Spleen (tissue), 11 donors: ENCODE measurements at regions not wholly inside any gene's neighbourhood (a gene's known extent, or its start where the extent isn't known, plus 50 kb on each side); places are given as distances from the start of the nearest gene placed in this dataset.

ENCODE experiments used
- DNase-seq: peaks from one replicate; pipeline ENCODE4 v3.0.0-alpha.2; 2020
- H3K27ac ChIP-seq, 8 donors: fragments of 200-600 bp; sonication (generic) in 7 of 8; 1 replicate in 4 of 8; 2 replicates in 4 of 8; pipeline versions ENCODE4 v1.5.0 to v1.8.0; 2016 to 2021; ENCODE audit warnings: inconsistent platforms in 4 of 8, mild to moderate bottlenecking in 4 of 8, moderate library complexity in 1 of 8
- H3K27me3 ChIP-seq, 7 donors: fragments of 200-600 bp; sonication (generic) in 6 of 7; replicated peaks in 1 of 7; 1 replicate in 4 of 7; 2 replicates in 3 of 7; pipeline versions ENCODE4 v1.5.0 to v1.8.0; 2016 to 2021; ENCODE audit warnings: inconsistent platforms in 3 of 7, mild to moderate bottlenecking in 1 of 7
- H3K36me3 ChIP-seq, 6 donors: fragments of 200-600 bp; sonication (generic) in 5 of 6; 1 replicate in 4 of 6; 2 replicates in 2 of 6; pipeline versions ENCODE4 v1.5.0 to v1.8.0; 2016 to 2021; ENCODE audit warnings: inconsistent platforms in 2 of 6
- H3K4me1 ChIP-seq, 6 donors: fragments of 200-600 bp; sonication (generic) in 5 of 6; 1 replicate in 3 of 6; 2 replicates in 3 of 6; pipeline versions ENCODE4 v1.5.0 to v1.8.0; 2016 to 2021; ENCODE audit warnings: inconsistent platforms in 3 of 6
- H3K4me3 ChIP-seq, 8 donors: fragments of 200-600 bp; sonication (generic) in 7 of 8; 1 replicate in 4 of 8; 2 replicates in 4 of 8; pipeline versions ENCODE4 v1.5.0 to v1.8.0; 2016 to 2021; ENCODE audit warnings: inconsistent platforms in 4 of 8, mild to moderate bottlenecking in 4 of 8, moderate library complexity in 2 of 8
- H3K9me3 ChIP-seq, 8 donors: fragments of 200-600 bp; sonication (generic) in 7 of 8; 1 replicate in 4 of 8; 2 replicates in 4 of 8; pipeline versions ENCODE4 v1.5.0 to v1.8.0; 2016 to 2021; ENCODE audit warnings: inconsistent platforms in 4 of 8
- CTCF ChIP-seq, 11 experiments: fragments of 200-600 bp in 7 of 11; fragments of 450-650 bp in 4 of 11; sonication (generic) in 4 of 11; IDR thresholded peaks in 8 of 11; conservative IDR thresholded peaks in 3 of 11; 1 replicate in 7 of 11; 2 replicates in 4 of 11; pipeline versions ENCODE4 v1.4.0 to v1.8.0; 2016 to 2021; ENCODE audit warnings: antibody characterized with exemption in 11 of 11, inconsistent platforms in 4 of 11, mild to moderate bottlenecking in 1 of 11
- POLR2A ChIP-seq, 3 donors: fragments of 450-650 bp; IDR thresholded peaks; one replicate each; pipeline ENCODE4 v1.5.1; 2017; ENCODE audit warnings: antibody characterized with exemption in 3 of 3, mild to moderate bottlenecking in 1 of 3
- POLR2AphosphoS5 ChIP-seq, 3 donors: sonication (generic); formaldehyde crosslinking; IDR thresholded peaks; one replicate each; pipeline ENCODE4 v1.5.1; 2017; ENCODE audit warnings: antibody characterized with exemption in 3 of 3
- whole genome bisulfite sequencing, 5 donors: extraction: QIAGEN DNeasy Blood & Tissue Kit in 3 of 5; methylation state at CpG; one replicate each; pipeline versions ENCODE4 v1.1.5 to v1.1.7; 2013 to 2018; 5-methylcytosine and 5-hydroxymethylcytosine counted together
- intact Hi-C: fragments of 100-400 bp; cut with DNase I; formaldehyde crosslinking; loops from one replicate; pipeline ENCODE4 v1.15.0; 2023; ENCODE audit warnings: low total_unique reads
- donor health status: healthy with polysubstance abuse.
- donor health status: DM: no; HTN: no; CAD: no; lungs with moderate emphysema.
- donor health status: DM: no; HTN: no; CAD: no.
- donor health status: Bipolar disorder and iron deficiency.
- donor health status: healthy.
- donor health status: DM: no; HTN: no; CAD: no.
- donor health status: DM: yes; HTN: yes; CAD: no.

DNA sequence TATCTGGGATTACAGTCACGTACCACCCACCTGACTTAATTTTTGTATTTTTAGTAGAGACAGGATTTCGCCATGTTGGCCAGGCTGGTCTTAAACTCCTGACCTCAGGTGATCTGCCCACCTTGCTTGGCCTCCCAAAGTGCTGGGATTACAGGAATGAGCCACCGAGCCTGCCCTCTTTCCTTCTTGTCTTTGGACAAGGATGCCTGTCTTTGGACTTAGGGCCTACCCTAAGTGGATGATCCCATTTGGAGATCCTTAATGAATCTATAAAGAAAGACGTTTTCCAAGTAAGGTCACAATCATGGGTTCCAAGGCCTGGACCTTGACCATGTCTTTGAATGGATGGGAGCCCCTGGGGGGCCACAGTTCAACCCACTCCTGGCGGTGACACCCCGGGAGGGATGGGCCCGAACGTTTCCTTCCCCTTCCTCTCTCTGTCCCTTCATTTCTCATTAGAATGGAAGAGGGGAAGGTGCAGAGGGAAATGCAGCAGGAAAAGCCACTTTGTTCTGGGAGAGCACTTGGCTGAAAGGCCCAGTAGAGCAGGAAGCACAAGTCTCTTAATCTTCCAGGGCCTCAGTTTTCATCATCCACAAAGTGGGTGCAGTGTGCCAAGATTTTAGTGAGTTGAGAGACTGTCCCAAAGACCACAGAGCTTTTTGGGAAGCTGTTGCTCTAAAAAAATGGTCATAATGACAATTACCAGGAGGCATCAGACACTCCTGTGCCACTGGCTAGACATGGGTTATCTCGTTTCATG, 353.3 kb downstream of the SEC14L1 start:
- intact Hi-C loops: loop anchor here (5.0 kb wide), 2 partner anchors 67 to 162 kb away; no protein-coding TSS in a partner anchor
- no peaks in the 10 kb centered on the region for H3K9me3 ChIP-seq
- no peak for TF ChIP-seq CTCF (IDR thresholded peaks at IDR 0.05 in 8 of 11, conservative IDR thresholded peaks at IDR 0.05 in 3 of 11)
- no peak for TF ChIP-seq POLR2AphosphoS5 (IDR thresholded peaks at IDR 0.05)
- TF ChIP-seq POLR2A (IDR thresholded peaks at IDR 0.05): no peak
- DNase-seq: peak; percentile 34
- peak overlapping the region; percentile 1 to 79 (median 52) for H3K27ac ChIP-seq
- WGBS, 5 donors: 58 to 76% (median 68%) methylated on average over 9 of the region's 9 CpGs
- no peaks in the 10 kb centered on the region for H3K27me3 ChIP-seq
- peaks cover 3 to 99% (median 91%) of the 10 kb centered on the region in 6 donors for H3K36me3 ChIP-seq
- H3K4me1 ChIP-seq: peaks cover 17 to 67% (median 46%) of the 10 kb centered on the region in 6 donors
- H3K4me3 ChIP-seq: no peak overlapping the region

DNA sequence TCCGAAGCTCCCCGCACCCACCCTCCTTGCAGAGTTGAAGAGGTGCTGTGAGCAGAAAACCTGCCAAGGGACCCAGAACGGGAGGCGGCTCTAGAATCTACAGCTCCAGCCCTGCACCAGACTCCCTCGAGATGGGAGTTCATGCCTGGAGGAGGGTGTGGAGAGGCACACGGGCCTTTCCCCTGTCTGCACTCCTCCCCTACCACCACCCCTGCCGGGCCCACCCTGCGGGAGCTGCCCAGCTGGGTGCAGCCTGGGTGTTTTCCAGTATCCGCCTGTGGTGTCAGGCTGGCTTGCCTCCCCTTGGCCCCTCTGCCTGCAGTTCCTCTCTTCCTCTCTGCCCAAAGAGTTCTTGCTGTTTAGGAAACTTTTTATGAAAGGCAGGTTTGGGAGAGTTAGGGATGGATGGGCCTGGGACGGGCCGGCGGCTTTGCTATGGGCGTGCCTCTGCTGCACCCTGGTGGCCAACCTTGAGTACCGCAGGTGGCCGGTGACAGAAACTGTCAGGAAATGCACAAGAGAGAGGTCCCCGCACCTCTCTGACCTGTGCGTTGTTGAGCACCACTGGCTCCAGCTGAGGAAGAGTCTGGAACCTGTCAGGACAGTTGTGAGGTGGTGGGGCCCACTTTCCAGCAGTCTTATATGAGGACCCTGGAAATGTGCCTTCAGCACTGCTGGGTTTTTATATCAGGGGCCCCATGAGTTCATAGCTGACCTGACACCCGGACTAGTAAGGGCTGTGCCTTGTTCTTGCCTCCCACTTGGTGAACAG, 354.1 kb downstream of the SEC14L1 start:
- H3K36me3 ChIP-seq: peaks cover 3 to 99% (median 91%) of the 10 kb centered on the region in 6 donors
- H3K9me3 ChIP-seq: no peaks in the 10 kb centered on the region
- peak; percentile 93 for DNase-seq
- WGBS, 5 donors: 25 to 37% (median 35%) methylated on average over 17 to 18 of the region's 18 CpGs
- no peak overlapping the region for H3K4me3 ChIP-seq
- H3K27ac ChIP-seq: peak overlapping the region; percentile 1 to 79 (median 52)
- TF ChIP-seq POLR2AphosphoS5 (IDR thresholded peaks at IDR 0.05) (peak; percentile 75 to 82 (median 82)), CTCF (IDR thresholded peaks at IDR 0.05 in 8 of 11, conservative IDR thresholded peaks at IDR 0.05 in 3 of 11) (peak; percentile 90 to 99 (median 98)), POLR2A (IDR thresholded peaks at IDR 0.05) (no peak)
- H3K4me1 ChIP-seq: peaks cover 13 to 60% (median 42%) of the 10 kb centered on the region in 6 donors
- no peaks in the 10 kb centered on the region for H3K27me3 ChIP-seq
- intact Hi-C loops: loop anchor here (5.0 kb wide), 2 partner anchors 68 to 163 kb away; no protein-coding TSS in a partner anchor

- 91 to 95% (median 94%) methylated on average over 11 of the region's 11 CpGs for WGBS, 5 donors
- Histone ChIP-seq H3K9me3 (no peaks in the 10 kb centered on the region), H3K4me3 (no peak overlapping the region), H3K36me3 (peaks cover 2 to 99% (median 90%) of the 10 kb centered on the region in 6 donors), H3K27me3 (no peaks in the 10 kb centered on the region), H3K27ac (peak overlapping the region in 2 of 8 donors; percentile 52 to 64), H3K4me1 (peaks cover 10 to 52% (median 38%) of the 10 kb centered on the region in 6 donors)
- intact Hi-C loops: no loop called here
- DNase-seq: peak; percentile 69
- peak in 1 of 3 donors; percentile 50 for TF ChIP-seq POLR2AphosphoS5 (IDR thresholded peaks at IDR 0.05)
- no peak for TF ChIP-seq POLR2A (IDR thresholded peaks at IDR 0.05)
- no peak for TF ChIP-seq CTCF (IDR thresholded peaks at IDR 0.05 in 8 of 11, conservative IDR thresholded peaks at IDR 0.05 in 3 of 11)
These were observed 354.8 kb downstream of the SEC14L1 start for GRCh38 chr17:77495575-77495974.
